NCI-H2227 treated with DMSO at 0.1 percent for 48 hours (cell line): ENCODE measurements at regions not wholly inside any gene's neighbourhood (a gene's known extent, or its start where the extent isn't known, plus 50 kb on each side); places are given as distances from the start of the nearest gene placed in this dataset.

Experiments
- DNase-seq: peaks from one replicate; lab custom pipeline; 2025; lab: John Stamatoyannopoulos, UW

- DNase-seq, result no peak
These were observed 65.4 kb upstream of the SOX1 start for GRCh38 chr13:112001571-112001970.

GRCh38 chr13:112003396-112003795, 63.6 kb upstream of the SOX1 start:
- DNase-seq, result no peak

DNA sequence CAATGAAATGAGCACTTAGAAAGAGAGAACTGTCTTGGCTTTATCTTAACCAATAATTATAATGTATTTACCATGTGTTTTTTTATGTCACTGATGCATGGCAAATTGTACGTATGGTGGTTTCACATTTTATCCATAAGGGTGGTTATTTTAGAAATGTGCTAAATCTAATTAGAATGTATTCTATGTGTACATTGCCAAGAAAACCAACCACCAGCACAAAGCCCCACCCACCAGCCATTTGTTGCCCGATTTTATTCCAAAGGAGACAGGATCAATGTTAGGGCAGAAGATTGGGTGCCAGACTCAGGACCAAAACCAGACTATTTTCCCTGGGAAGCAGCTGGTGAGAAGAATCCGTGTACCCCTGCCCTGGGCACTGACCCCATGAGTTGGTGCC, 63.0 kb upstream of the SOX1 start:
- DNase-seq, result no peak

GRCh38 chr13:112005925-112006324, 61.0 kb upstream of the SOX1 start:
- DNase-seq, result no peak

- DNase-seq, result no peak
These were observed 59.8 kb upstream of the SOX1 start for GRCh38 chr13:112007191-112007590.

GRCh38 chr13:112010714-112011113, 56.2 kb upstream of the SOX1 start:
- no peak for DNase-seq

- no peak for DNase-seq
These were observed 54.8 kb upstream of the SOX1 start for GRCh38 chr13:112012016-112012704.

DNA sequence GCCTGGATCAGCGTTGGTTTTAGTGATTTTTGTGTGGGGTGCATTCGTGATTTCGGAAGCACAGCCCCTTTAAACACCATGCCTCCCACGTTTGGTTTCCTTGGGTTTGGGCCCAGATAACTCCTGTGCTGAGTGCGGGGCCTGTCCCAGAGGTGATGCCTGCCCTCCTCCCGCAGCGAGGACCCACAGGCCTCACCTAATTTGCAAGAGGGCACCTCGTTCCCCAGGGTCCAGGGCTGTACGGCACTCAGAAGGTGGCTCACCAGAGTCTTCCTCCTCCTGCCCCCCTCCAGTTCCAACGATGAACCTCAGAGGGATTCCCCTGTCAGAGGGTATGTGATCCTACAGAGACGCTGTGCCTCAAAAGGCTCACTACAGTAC, 54.3 kb upstream of the SOX1 start:
- DNase-seq, result no peak

GRCh38 chr13:112013665-112014064, 53.3 kb upstream of the SOX1 start:
- no peak for DNase-seq

DNA sequence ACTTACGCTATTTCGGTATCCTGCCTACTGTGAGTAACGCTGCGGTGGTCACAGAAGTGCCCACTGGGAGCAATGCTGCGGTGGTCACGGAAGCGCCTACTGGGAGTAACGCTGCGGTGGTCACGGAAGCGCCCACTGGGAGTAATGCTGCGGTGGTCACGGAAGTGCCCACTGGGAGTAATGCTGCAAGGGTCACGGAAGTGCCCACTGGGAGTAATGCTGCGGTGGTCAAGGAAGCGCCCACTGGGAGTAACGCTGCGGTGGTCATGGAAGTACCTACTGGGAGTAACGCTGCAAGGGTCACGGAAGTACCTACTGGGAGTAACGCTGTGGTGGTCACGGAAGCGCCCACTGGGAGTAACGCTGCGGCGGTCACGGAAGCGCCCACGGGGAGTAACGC, 52.1 kb upstream of the SOX1 start:
- DNase-seq, result no peak
